Left lung (tissue), 4 donors: ENCODE measurements at regions not wholly inside any gene's neighbourhood (a gene's known extent, or its start where the extent isn't known, plus 50 kb on each side); places are given as distances from the start of the nearest gene placed in this dataset.
"Not testable (repeated sequence)": the region's sequence is repeated elsewhere in the genome, so short reads cannot be mapped to it uniquely, and the experiment has no call there.

Experiments
- ATAC-seq: fragments of 200-7000 bp; cut with Tn5 transposase; one replicate; pipeline ENCODE4 v1.9.1; 2020; ENCODE audit warnings: moderate library complexity
- DNase-seq, 4 donors: peaks; one replicate each; pipeline ENCODE4 v3.0.0-alpha.2; 2013 to 2020
- H3K27ac ChIP-seq, 2 donors: fragments of 200-600 bp; sonication (generic) in 1 of 2; one replicate each; pipeline versions ENCODE4 v1.5.0 to v1.8.0; 2020 to 2021
- H3K27me3 ChIP-seq, 2 donors: fragments of 200-600 bp; sonication (generic) in 1 of 2; one replicate each; pipeline versions ENCODE4 v1.5.0 to v1.8.0; 2020 to 2021
- H3K36me3 ChIP-seq, 2 donors: fragments of 200-600 bp; sonication (generic) in 1 of 2; one replicate each; pipeline versions ENCODE4 v1.5.0 to v1.8.0; 2020 to 2021
- H3K4me1 ChIP-seq, 2 donors: fragments of 200-600 bp; one replicate each; pipeline ENCODE4 v1.8.0; 2021
- H3K4me3 ChIP-seq, 2 donors: fragments of 200-600 bp; sonication (generic) in 1 of 2; one replicate each; pipeline versions ENCODE4 v1.5.0 to v1.8.0; 2020 to 2021; ENCODE audit warnings: mild to moderate bottlenecking in 1 of 2
- H3K9me3 ChIP-seq, 2 donors: fragments of 200-600 bp; sonication (generic) in 1 of 2; one replicate each; pipeline versions ENCODE4 v1.5.0 to v1.8.0; 2020 to 2021
- intact Hi-C, 2 donors: fragments of 100-400 bp; cut with DNase I; formaldehyde crosslinking; loops; one replicate each; pipeline versions ENCODE4 v1.11.2 to v1.14.2; 2022
- TF ChIP-seq, protein P1 (sequence below), 2 donors: fragments of 200-600 bp; sonication (generic) in 1 of 2; IDR thresholded peaks; one replicate each; pipeline versions ENCODE4 v1.5.0 to v1.8.0; 2021; ENCODE audit warnings: antibody characterized with exemption in 2 of 2
- donor health status: DM: no; HTN: yes; CAD: no.
- donor health status: DM: no; HTN: no; CAD: no.

DNA sequence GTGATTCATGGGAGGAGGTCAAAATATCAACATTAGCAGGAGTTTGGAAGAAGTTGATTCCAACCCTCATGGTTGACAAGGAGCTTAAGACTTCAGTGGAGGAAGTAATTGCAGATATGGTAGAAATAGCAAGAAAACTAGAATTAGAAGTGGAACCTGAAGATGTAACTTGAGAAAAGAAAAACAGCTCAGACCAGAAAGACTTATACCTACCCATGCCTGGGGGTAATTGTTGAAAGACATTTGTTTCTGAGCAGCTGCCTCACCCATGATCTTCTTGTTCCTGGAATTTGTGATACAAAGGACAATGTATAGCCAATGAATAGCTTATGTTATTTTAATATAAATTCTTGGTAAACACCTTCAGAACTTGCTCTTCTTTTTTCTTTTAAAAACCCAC, 128.6 kb downstream of the LRIG2 start:
- Histone ChIP-seq H3K4me3 (no peak overlapping the region), H3K9me3 (no peaks in the 10 kb centered on the region), H3K36me3 (no peaks in the 10 kb centered on the region), H3K27ac (peak overlapping the region in 1 of 2 donors; percentile 15), H3K4me1 (no peaks in the 10 kb centered on the region), H3K27me3 (no peaks in the 10 kb centered on the region)
- ATAC-seq, result no peak
- DNase-seq, result no peak
- intact Hi-C loops, result no loop called here
- TF ChIP-seq, protein P1, sequence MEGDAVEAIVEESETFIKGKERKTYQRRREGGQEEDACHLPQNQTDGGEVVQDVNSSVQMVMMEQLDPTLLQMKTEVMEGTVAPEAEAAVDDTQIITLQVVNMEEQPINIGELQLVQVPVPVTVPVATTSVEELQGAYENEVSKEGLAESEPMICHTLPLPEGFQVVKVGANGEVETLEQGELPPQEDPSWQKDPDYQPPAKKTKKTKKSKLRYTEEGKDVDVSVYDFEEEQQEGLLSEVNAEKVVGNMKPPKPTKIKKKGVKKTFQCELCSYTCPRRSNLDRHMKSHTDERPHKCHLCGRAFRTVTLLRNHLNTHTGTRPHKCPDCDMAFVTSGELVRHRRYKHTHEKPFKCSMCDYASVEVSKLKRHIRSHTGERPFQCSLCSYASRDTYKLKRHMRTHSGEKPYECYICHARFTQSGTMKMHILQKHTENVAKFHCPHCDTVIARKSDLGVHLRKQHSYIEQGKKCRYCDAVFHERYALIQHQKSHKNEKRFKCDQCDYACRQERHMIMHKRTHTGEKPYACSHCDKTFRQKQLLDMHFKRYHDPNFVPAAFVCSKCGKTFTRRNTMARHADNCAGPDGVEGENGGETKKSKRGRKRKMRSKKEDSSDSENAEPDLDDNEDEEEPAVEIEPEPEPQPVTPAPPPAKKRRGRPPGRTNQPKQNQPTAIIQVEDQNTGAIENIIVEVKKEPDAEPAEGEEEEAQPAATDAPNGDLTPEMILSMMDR (IDR thresholded peaks at IDR 0.05), result no peak

DNA sequence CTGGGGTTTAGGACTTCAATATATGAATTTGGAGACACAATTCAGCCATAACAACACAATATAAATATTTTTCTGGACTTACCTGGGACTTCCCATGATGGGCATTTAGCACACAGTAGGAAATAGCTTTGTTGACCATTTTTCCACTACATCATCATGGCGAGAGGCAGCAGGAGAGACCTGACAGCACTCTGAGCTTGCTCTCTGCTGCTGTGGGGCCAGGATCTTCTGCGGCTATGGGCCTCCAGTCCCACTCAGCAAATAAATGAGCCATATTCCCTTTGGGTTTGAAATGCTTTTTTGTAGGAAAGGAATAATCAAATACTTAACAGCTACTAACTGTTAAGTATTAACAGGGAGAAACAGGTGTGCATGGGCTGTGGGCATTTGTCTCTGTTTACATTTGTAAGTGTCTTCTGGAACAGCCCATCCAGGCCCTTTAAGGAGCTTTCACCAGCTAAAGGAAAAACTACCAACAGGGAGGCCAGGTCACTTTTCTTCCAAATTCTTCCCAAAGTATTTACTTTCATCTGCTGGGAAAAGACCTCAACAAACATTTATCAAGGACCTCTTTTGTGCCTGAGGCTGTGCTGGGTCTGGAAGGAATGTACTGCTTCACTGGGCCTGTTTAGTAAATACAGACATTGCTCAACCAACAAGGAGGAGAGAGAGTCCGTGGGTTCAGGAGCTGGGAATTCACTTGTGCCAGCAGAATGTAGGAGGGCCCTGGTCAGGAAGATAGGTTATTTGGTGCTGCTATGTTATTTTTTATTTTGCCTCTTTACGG, 133.2 kb downstream of the LRIG2 start:
- intact Hi-C loops, result no loop called here
- Histone ChIP-seq H3K4me1 (peaks cover 0 to 10% of the 10 kb centered on the region in 2 donors), H3K9me3 (no peaks in the 10 kb centered on the region), H3K27ac (peak overlapping the region; percentile 42 to 62), H3K36me3 (no peaks in the 10 kb centered on the region), H3K27me3 (peaks cover 0 to 4% of the 10 kb centered on the region in 2 donors), H3K4me3 (peak overlapping the region in 1 of 2 donors; percentile 0)
- DNase-seq, result peak in 1 of 4 donors; percentile 51
- ATAC-seq, result peak; percentile 81
- TF ChIP-seq, protein P1 (IDR thresholded peaks at IDR 0.05), result no peak

- H3K27ac ChIP-seq, result peak overlapping the region; percentile 28 to 62
- ATAC-seq, result peak; percentile 50
- H3K4me1 ChIP-seq, result peaks cover 0 to 10% of the 10 kb centered on the region in 2 donors
- H3K4me3 ChIP-seq, result no peak overlapping the region
- no peaks in the 10 kb centered on the region for H3K36me3 ChIP-seq
- TF ChIP-seq, protein P1 (IDR thresholded peaks at IDR 0.05), result no peak
- intact Hi-C loops, result no loop called here
- peak in 1 of 4 donors; percentile 43 for DNase-seq
- no peaks in the 10 kb centered on the region for H3K9me3 ChIP-seq
- H3K27me3 ChIP-seq, result peaks cover 0 to 5% of the 10 kb centered on the region in 2 donors
Measured at GRCh38 chr1:113207019-113207418, 134.0 kb downstream of the LRIG2 start.

GRCh38 chr1:113207457-113207856, 134.5 kb downstream of the LRIG2 start:
- ATAC-seq (no peak), DNase-seq (no peak)
- Histone ChIP-seq H3K9me3 (no peaks in the 10 kb centered on the region), H3K27me3 (peaks cover 0 to 5% of the 10 kb centered on the region in 2 donors), H3K4me3 (no peak overlapping the region), H3K36me3 (no peaks in the 10 kb centered on the region), H3K27ac (peak overlapping the region; percentile 28 to 62), H3K4me1 (peaks cover 0 to 10% of the 10 kb centered on the region in 2 donors)
- intact Hi-C loops, result no loop called here
- TF ChIP-seq, protein P1 (IDR thresholded peaks at IDR 0.05), result no peak

- H3K4me3 ChIP-seq, ATAC-seq, H3K27me3 ChIP-seq, H3K4me1 ChIP-seq, intact Hi-C loops, DNase-seq, H3K9me3 ChIP-seq, H3K36me3 ChIP-seq: not testable (repeated sequence)
- H3K27ac ChIP-seq, result peak overlapping the region in 1 of 2 donors; percentile 22
Measured at GRCh38 chr1:113208425-113208824, 135.4 kb downstream of the LRIG2 start.
